ENCODE measurements at regions not wholly inside any gene's neighbourhood (a gene's known extent, or its start where the extent isn't known, plus 50 kb on each side); places are given as distances from the start of the nearest gene placed in this dataset.
"Not testable (repeated sequence)": the region's sequence is repeated elsewhere in the genome, so short reads cannot be mapped to it uniquely, and the experiment has no call there.

DNA sequence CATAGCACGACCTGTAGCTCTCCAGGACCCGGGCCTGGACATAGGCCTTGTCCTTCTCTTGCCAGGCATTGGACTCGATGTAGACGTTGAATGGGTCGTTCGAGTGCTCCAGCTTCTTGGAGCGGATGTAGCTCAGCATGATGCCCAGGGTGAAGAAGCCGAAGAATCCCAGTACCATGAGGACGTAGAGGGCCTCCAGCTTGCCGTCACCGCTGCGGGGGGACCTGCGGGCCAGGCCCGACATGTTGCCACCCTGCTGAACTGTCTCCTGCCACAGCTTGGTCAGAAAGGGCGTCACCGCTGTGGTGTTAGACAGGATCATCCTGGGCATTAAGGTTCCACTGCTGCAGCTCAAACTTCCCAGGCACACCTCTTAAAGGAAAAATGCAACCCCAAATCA, 2702.1 kb upstream of the TPTE start:
- not testable (repeated sequence) for TF ChIP-seq EP300 (IDR thresholded peaks at IDR 0.05)
- TF ChIP-seq, protein P1, sequence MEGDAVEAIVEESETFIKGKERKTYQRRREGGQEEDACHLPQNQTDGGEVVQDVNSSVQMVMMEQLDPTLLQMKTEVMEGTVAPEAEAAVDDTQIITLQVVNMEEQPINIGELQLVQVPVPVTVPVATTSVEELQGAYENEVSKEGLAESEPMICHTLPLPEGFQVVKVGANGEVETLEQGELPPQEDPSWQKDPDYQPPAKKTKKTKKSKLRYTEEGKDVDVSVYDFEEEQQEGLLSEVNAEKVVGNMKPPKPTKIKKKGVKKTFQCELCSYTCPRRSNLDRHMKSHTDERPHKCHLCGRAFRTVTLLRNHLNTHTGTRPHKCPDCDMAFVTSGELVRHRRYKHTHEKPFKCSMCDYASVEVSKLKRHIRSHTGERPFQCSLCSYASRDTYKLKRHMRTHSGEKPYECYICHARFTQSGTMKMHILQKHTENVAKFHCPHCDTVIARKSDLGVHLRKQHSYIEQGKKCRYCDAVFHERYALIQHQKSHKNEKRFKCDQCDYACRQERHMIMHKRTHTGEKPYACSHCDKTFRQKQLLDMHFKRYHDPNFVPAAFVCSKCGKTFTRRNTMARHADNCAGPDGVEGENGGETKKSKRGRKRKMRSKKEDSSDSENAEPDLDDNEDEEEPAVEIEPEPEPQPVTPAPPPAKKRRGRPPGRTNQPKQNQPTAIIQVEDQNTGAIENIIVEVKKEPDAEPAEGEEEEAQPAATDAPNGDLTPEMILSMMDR (IDR thresholded peaks at IDR 0.05), result not testable (repeated sequence)
